Sigmoid colon (tissue), 6 donors: ENCODE measurements at regions not wholly inside any gene's neighbourhood (a gene's known extent, or its start where the extent isn't known, plus 50 kb on each side); places are given as distances from the start of the nearest gene placed in this dataset.

Experiments
- DNase-seq: peaks from one replicate; pipeline ENCODE4 v3.0.0-alpha.2; 2019
- H3K27ac ChIP-seq, 4 donors: fragments of 200-600 bp; sonication (generic); one replicate each; pipeline ENCODE4 v1.5.1; 2016 to 2019; ENCODE audit warnings: mild to moderate bottlenecking in 1 of 4
- H3K27me3 ChIP-seq, 3 donors: fragments of 200-600 bp; sonication (generic); one replicate each; pipeline ENCODE4 v1.5.1; 2019; ENCODE audit warnings: mild to moderate bottlenecking in 1 of 3
- H3K36me3 ChIP-seq, 4 donors: fragments of 200-600 bp; sonication (generic); one replicate each; pipeline ENCODE4 v1.5.1; 2016 to 2019
- H3K4me1 ChIP-seq, 4 donors: fragments of 200-600 bp; sonication (generic); one replicate each; pipeline ENCODE4 v1.5.1; 2017 to 2019
- H3K4me3 ChIP-seq, 4 donors: fragments of 200-600 bp; sonication (generic); one replicate each; pipeline ENCODE4 v1.5.1; 2017 to 2019; ENCODE audit warnings: mild to moderate bottlenecking in 2 of 4, moderate library complexity in 1 of 4
- H3K9me3 ChIP-seq, 4 donors: fragments of 200-600 bp in 3 of 4; sonication (generic) in 3 of 4; one replicate each; pipeline versions ENCODE4 v1.5.1 to v1.6.1; 2013 to 2019
- EP300 ChIP-seq, 4 donors: sonication (generic); formaldehyde crosslinking; IDR thresholded peaks; one replicate each; pipeline ENCODE4 v1.6.1; 2017; ENCODE audit warnings: antibody characterized with exemption in 4 of 4
- POLR2A ChIP-seq, 2 donors: fragments of 450-650 bp; IDR thresholded peaks; one replicate each; pipeline ENCODE4 v1.6.1; 2016; ENCODE audit warnings: antibody characterized with exemption in 2 of 2, mild to moderate bottlenecking in 2 of 2, moderate library complexity in 2 of 2
- POLR2AphosphoS5 ChIP-seq, 4 donors: sonication (generic); formaldehyde crosslinking; IDR thresholded peaks; one replicate each; pipeline ENCODE4 v1.6.1; 2017; ENCODE audit warnings: antibody characterized with exemption in 4 of 4
- WGBS, 2 donors: extraction: QIAGEN DNeasy Blood & Tissue Kit; methylation state at CpG; one replicate each; pipeline ENCODE4 v1.1.7; 2013; 5-methylcytosine and 5-hydroxymethylcytosine counted together
- intact Hi-C: fragments of 100-400 bp; cut with DNase I; formaldehyde crosslinking; loops from one replicate; pipeline ENCODE4 v1.15.1; 2023
- TF ChIP-seq, protein P1 (sequence below), 4 experiments: fragments of 450-650 bp in 3 of 4; fragments of 200-600 bp in 1 of 4; IDR thresholded peaks; one replicate each; pipeline ENCODE4 v1.5.1; 2016 to 2019; ENCODE audit warnings: antibody characterized with exemption in 4 of 4, mild to moderate bottlenecking in 3 of 4, moderate library complexity in 2 of 4
- donor health status: healthy with polysubstance abuse.
- donor health status: healthy.

DNA sequence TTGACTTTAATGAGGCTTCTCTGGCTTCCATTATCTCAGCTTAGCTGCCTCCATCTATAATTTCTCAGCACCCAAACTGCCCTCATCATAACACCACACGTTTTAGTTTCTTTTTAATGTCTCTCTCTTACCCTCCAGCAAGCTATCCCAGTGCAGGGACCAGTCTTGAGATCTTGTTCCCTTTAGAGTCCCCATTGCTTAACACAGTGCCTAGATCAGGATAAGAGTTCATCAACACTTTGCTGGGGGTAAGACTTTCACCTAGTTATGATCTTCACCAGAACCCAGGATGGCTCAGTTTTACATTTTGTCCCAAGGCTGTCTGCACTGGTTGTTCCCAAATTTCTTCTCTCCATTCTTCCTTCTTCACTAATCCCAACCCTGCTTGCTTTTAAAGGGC, 126.1 kb downstream of the OR2B2 start:
- Histone ChIP-seq H3K9me3 (no peaks in the 10 kb centered on the region), H3K27me3 (peaks cover 0 to 11% (median 0%) of the 10 kb centered on the region in 3 donors), H3K27ac (no peak overlapping the region), H3K4me3 (no peak overlapping the region), H3K36me3 (no peaks in the 10 kb centered on the region), H3K4me1 (no peaks in the 10 kb centered on the region)
- DNase-seq: no peak
- TF ChIP-seq, protein P1, sequence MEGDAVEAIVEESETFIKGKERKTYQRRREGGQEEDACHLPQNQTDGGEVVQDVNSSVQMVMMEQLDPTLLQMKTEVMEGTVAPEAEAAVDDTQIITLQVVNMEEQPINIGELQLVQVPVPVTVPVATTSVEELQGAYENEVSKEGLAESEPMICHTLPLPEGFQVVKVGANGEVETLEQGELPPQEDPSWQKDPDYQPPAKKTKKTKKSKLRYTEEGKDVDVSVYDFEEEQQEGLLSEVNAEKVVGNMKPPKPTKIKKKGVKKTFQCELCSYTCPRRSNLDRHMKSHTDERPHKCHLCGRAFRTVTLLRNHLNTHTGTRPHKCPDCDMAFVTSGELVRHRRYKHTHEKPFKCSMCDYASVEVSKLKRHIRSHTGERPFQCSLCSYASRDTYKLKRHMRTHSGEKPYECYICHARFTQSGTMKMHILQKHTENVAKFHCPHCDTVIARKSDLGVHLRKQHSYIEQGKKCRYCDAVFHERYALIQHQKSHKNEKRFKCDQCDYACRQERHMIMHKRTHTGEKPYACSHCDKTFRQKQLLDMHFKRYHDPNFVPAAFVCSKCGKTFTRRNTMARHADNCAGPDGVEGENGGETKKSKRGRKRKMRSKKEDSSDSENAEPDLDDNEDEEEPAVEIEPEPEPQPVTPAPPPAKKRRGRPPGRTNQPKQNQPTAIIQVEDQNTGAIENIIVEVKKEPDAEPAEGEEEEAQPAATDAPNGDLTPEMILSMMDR (IDR thresholded peaks at IDR 0.05): no peak
- TF ChIP-seq POLR2A (IDR thresholded peaks at IDR 0.05) (no peak), EP300 (IDR thresholded peaks at IDR 0.05) (no peak), POLR2AphosphoS5 (IDR thresholded peaks at IDR 0.05) (no peak)
- 13 to 27% methylated on average over 1 of the region's 1 CpG for WGBS, 2 donors
- intact Hi-C loops: no loop called here

DNA sequence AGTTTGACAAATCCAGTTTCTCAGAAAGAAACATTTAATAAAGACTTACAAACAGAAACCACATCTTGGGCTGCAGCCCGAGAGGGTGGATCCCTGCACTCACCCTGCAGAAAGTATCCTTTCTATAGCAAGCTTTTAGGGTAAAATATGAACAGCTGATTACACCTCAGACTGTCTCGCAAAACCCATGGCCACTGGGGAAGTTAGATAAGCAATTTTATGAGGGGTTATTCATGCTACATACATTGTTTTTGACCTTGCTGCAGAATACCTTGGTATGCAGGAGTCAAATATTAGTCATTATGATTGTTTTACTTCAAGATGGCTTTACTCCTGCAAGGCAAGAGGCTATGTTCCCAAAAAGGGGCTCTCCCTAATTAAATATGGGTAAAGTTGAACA, 126.9 kb downstream of the OR2B2 start:
- intact Hi-C loops: no loop called here
- TF ChIP-seq POLR2AphosphoS5 (IDR thresholded peaks at IDR 0.05): no peak
- TF ChIP-seq EP300 (IDR thresholded peaks at IDR 0.05): no peak
- Histone ChIP-seq H3K27me3 (peaks cover 0 to 11% (median 0%) of the 10 kb centered on the region in 3 donors), H3K36me3 (no peaks in the 10 kb centered on the region), H3K27ac (no peak overlapping the region), H3K9me3 (no peaks in the 10 kb centered on the region), H3K4me3 (no peak overlapping the region), H3K4me1 (no peaks in the 10 kb centered on the region)
- 12 to 44% methylated on average over 2 of the region's 2 CpGs for WGBS, 2 donors
- DNase-seq: no peak

DNA sequence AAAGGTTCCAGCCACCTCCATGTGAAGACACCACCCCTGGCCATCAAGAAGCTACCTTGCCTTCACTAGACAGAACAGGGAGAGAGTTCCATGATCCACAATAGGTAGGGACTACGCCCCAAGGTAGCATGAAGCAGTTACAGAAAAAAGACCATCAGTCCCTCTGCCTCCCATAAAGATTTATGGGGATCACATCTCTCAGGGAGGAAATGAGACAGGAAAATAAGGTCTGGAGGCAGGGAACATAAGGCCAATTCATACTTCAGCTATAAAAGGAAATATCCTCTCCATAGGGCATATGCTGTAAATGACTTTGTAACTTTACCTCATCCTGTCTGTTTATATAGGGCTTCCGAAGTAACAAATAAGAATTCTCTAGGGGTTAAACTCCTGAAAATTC, 129.4 kb downstream of the OR2B2 start:
- no peak overlapping the region for H3K27ac ChIP-seq
- TF ChIP-seq, protein P1 (IDR thresholded peaks at IDR 0.05): no peak
- TF ChIP-seq POLR2AphosphoS5 (IDR thresholded peaks at IDR 0.05): no peak
- no peak for TF ChIP-seq POLR2A (IDR thresholded peaks at IDR 0.05)
- TF ChIP-seq EP300 (IDR thresholded peaks at IDR 0.05): no peak
- no peaks in the 10 kb centered on the region for H3K4me1 ChIP-seq
- no peak overlapping the region for H3K4me3 ChIP-seq
- H3K36me3 ChIP-seq: no peaks in the 10 kb centered on the region
- WGBS, 2 donors: 24 to 69% methylated on average over 2 of the region's 2 CpGs
- no peak for DNase-seq
- no peaks in the 10 kb centered on the region for H3K9me3 ChIP-seq
- H3K27me3 ChIP-seq: peaks cover 0 to 11% (median 0%) of the 10 kb centered on the region in 3 donors
- intact Hi-C loops: no loop called here

DNA sequence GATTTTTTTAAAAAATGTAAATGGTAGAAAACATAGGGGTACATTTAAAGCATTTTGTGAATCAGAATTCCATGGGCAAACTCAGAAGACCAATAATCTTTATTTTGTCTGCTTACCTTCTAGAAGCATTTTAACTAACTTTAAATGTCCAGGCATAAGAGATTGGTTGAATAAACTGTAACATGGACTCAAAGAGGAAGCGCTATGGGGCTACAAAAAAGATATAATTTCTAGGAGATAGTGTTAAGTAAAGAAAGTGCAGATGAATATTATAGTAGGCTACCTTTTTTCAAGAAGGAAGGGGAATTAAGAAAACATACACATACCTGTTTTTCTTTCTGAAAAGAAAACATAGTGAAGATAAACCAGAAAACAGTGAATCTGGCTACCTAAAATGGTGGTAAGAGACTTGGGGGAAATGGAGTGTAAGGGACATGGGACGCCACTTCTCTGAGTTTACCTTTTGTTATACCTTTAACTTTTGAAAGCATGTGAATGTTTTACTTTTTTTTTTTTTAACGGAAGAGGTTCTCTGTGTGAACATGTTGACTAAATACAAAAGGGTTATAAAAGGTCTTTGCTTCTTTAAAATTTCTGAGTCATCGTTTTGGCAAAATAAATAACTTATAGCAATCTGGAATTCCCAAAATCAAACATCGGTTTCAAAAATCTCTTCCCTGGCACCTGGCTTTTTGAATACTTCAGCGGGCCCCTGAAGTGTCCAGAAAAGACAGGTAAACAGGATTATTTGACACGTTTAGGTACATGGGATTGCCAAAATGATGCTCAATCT, 133.4 kb downstream of the OR2B2 start:
- no peak overlapping the region for H3K4me3 ChIP-seq
- H3K9me3 ChIP-seq: no peaks in the 10 kb centered on the region
- DNase-seq: no peak
- intact Hi-C loops: no loop called here
- WGBS, 2 donors: 34 to 69% methylated on average over 7 of the region's 7 CpGs
- no peaks in the 10 kb centered on the region for H3K4me1 ChIP-seq
- no peak for TF ChIP-seq EP300 (IDR thresholded peaks at IDR 0.05)
- TF ChIP-seq, protein P1 (IDR thresholded peaks at IDR 0.05): no peak
- TF ChIP-seq POLR2AphosphoS5 (IDR thresholded peaks at IDR 0.05): no peak
- TF ChIP-seq POLR2A (IDR thresholded peaks at IDR 0.05): no peak
- H3K27me3 ChIP-seq: peaks cover 0 to 28% (median 12%) of the 10 kb centered on the region in 3 donors
- no peak overlapping the region for H3K27ac ChIP-seq
- no peaks in the 10 kb centered on the region for H3K36me3 ChIP-seq

DNA sequence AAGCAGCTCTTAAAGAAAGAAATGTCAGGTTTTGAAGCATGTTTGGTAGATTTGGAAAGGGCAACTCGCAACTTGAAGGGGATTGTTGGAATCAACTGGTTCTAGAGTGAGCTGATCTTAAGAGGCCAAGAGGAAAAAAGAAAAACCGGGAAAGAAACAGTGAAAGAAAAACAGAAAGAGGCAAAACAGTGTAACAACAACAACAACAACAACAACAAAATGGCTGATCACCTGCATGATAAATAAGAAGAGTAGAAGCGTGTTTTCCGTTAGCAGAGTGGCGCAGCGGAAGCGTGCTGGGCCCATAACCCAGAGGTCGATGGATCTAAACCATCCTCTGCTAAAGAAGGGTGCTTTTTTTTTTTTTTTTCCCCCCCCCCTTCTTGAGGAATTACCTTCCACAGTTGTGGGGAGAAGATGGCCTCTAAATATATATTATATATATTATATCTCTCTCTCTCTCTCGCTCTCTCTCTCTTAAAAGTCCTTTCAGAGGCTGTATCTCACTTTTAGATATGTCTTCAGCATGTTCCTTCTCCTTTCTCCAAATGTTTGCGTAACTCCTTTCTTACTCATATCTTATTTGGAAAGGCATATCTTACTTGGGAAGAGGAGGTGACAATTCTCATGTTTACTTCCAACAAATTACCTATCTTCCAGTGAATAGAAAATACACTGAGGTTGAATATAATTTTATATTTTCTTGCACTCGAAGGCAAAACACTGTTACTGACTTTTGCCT, 134.4 kb downstream of the OR2B2 start:
- intact Hi-C loops: no loop called here
- Histone ChIP-seq H3K36me3 (no peaks in the 10 kb centered on the region), H3K27me3 (peaks cover 0 to 28% (median 12%) of the 10 kb centered on the region in 3 donors), H3K4me3 (no peak overlapping the region), H3K4me1 (no peaks in the 10 kb centered on the region), H3K9me3 (no peaks in the 10 kb centered on the region), H3K27ac (no peak overlapping the region)
- DNase-seq: no peak
- TF ChIP-seq POLR2AphosphoS5 (IDR thresholded peaks at IDR 0.05) (no peak), EP300 (IDR thresholded peaks at IDR 0.05) (no peak), POLR2A (IDR thresholded peaks at IDR 0.05) (no peak)
- TF ChIP-seq, protein P1 (IDR thresholded peaks at IDR 0.05): no peak
- 82 to 95% methylated on average over 11 of the region's 11 CpGs for WGBS, 2 donors
